MV-4-11 (cell line): ENCODE measurements at regions not wholly inside any gene's neighbourhood (a gene's known extent, or its start where the extent isn't known, plus 50 kb on each side); places are given as distances from the start of the nearest gene placed in this dataset.

ENCODE experiments used
- DNase-seq: peaks from one replicate; lab custom pipeline; 2025; lab: John Stamatoyannopoulos, UW

- no peak for DNase-seq
These were observed 896.9 kb downstream of the CCSER2 start for GRCh38 chr10:85225311-85225710.

- no peak for DNase-seq
These were observed 898.2 kb downstream of the CCSER2 start for GRCh38 chr10:85226596-85226995.

- no peak for DNase-seq
These were observed 900.3 kb downstream of the CCSER2 start for GRCh38 chr10:85228726-85229125.

- DNase-seq = no peak
These were observed 903.3 kb downstream of the CCSER2 start for GRCh38 chr10:85231534-85232270.

GRCh38 chr10:85235258-85235657, 906.9 kb downstream of the CCSER2 start:
- no peak for DNase-seq

- no peak for DNase-seq
These were observed 910.3 kb downstream of the CCSER2 start for GRCh38 chr10:85238676-85239075.

- DNase-seq = no peak
These were observed 921.9 kb downstream of the CCSER2 start for GRCh38 chr10:85250304-85250703.

- DNase-seq = no peak
These were observed 928.1 kb downstream of the CCSER2 start for GRCh38 chr10:85256481-85256880.

GRCh38 chr10:85259908-85260307, 931.5 kb downstream of the CCSER2 start:
- DNase-seq = no peak

- DNase-seq = no peak
These were observed 934.6 kb downstream of the CCSER2 start for GRCh38 chr10:85262992-85263391.

- no peak for DNase-seq
These were observed 936.7 kb downstream of the CCSER2 start for GRCh38 chr10:85265121-85265520.

- DNase-seq = no peak
These were observed 938.4 kb downstream of the CCSER2 start for GRCh38 chr10:85266808-85267207.

- DNase-seq = no peak
These were observed 951.6 kb downstream of the CCSER2 start for GRCh38 chr10:85280014-85280413.

GRCh38 chr10:85284778-85285770, 956.7 kb downstream of the CCSER2 start:
- no peak for DNase-seq

GRCh38 chr10:85293483-85293882, 965.1 kb downstream of the CCSER2 start:
- DNase-seq = no peak

GRCh38 chr10:85311613-85312337, 983.4 kb downstream of the CCSER2 start:
- no peak for DNase-seq

- no peak for DNase-seq
These were observed 987.3 kb downstream of the CCSER2 start for GRCh38 chr10:85315657-85316056.

GRCh38 chr10:85316276-85316675, 987.9 kb downstream of the CCSER2 start:
- no peak for DNase-seq

GRCh38 chr10:85317827-85318226, 989.4 kb downstream of the CCSER2 start:
- DNase-seq = no peak

GRCh38 chr10:85318809-85319807, 990.7 kb downstream of the CCSER2 start:
- no peak for DNase-seq

- DNase-seq = no peak
These were observed 991.4 kb downstream of the CCSER2 start for GRCh38 chr10:85319826-85320225.
